ENCODE measurements at regions not wholly inside any gene's neighbourhood (a gene's known extent, or its start where the extent isn't known, plus 50 kb on each side); places are given as distances from the start of the nearest gene placed in this dataset.
A peak's percentile ranks its signal among the peaks of the same experiment; 100 is the strongest.

GRCh38 chr18:78072375-78072774 is 822.7 kb downstream of the GALR1 start:
- no peak overlapping the region for H3K9ac ChIP-seq (ENCODE audit: low read depth, low read length)
- H3K36me3 ChIP-seq (ENCODE audit: insufficient read depth, low read length), result no peaks in the 10 kb centered on the region
- H3K4me2 ChIP-seq (ENCODE audit: insufficient read depth, low read length), result no peak overlapping the region
- no peaks in the 10 kb centered on the region for H3K9me3 ChIP-seq (ENCODE audit: insufficient read depth, low read length, severe bottlenecking)
- no peak for TF ChIP-seq EZH2 (IDR thresholded peaks at IDR 0.05; ENCODE audit: borderline replicate concordance, low read depth, low read length, severe bottlenecking)
- peaks cover 13% of the 10 kb centered on the region for H3K27me3 ChIP-seq (ENCODE audit: insufficient read depth, low read length, poor library complexity)
- no peak for DNase-seq
- no peak overlapping the region for H3K27ac ChIP-seq (ENCODE audit: low read length)
- H2AFZ ChIP-seq (ENCODE audit: low read depth, low read length), result no peak overlapping the region
- no peaks in the 10 kb centered on the region for H3K79me2 ChIP-seq (ENCODE audit: insufficient read depth, low read length)
- H3K4me1 ChIP-seq (ENCODE audit: insufficient read depth, low read length), result no peaks in the 10 kb centered on the region
- ATAC-seq (ENCODE audit: insufficient read depth, low read depth), result no peak
- no peaks in the 10 kb centered on the region for H4K20me1 ChIP-seq (ENCODE audit: insufficient read depth, low read length)
- H3K4me3 ChIP-seq (ENCODE audit: low read depth in 1 of 2, low read length in 2 of 2), result no peak overlapping the region

- ATAC-seq (ENCODE audit: insufficient read depth, low read depth) (no peak), DNase-seq (no peak)
- Histone ChIP-seq H3K4me1 (ENCODE audit: insufficient read depth, low read length) (no peaks in the 10 kb centered on the region), H3K4me2 (ENCODE audit: insufficient read depth, low read length) (no peak overlapping the region), H3K9ac (ENCODE audit: low read depth, low read length) (no peak overlapping the region), H3K4me3 (ENCODE audit: low read depth in 1 of 2, low read length in 2 of 2) (no peak overlapping the region), H3K9me3 (ENCODE audit: insufficient read depth, low read length, severe bottlenecking) (no peaks in the 10 kb centered on the region), H3K36me3 (ENCODE audit: insufficient read depth, low read length) (no peaks in the 10 kb centered on the region), H3K27me3 (ENCODE audit: insufficient read depth, low read length, poor library complexity) (peaks cover 13% of the 10 kb centered on the region), H3K27ac (ENCODE audit: low read length) (no peak overlapping the region), H4K20me1 (ENCODE audit: insufficient read depth, low read length) (no peaks in the 10 kb centered on the region), H3K79me2 (ENCODE audit: insufficient read depth, low read length) (no peaks in the 10 kb centered on the region), H2AFZ (ENCODE audit: low read depth, low read length) (no peak overlapping the region)
- TF ChIP-seq CTCF (IDR thresholded peaks at IDR 0.05; ENCODE audit: borderline replicate concordance, extremely low read depth, low read length, poor library complexity, severe bottlenecking), result peak; percentile 42
- no peak for TF ChIP-seq EZH2 (IDR thresholded peaks at IDR 0.05; ENCODE audit: borderline replicate concordance, low read depth, low read length, severe bottlenecking)
Measured at GRCh38 chr18:78073275-78073674, 823.6 kb downstream of the GALR1 start.

- DNase-seq, result no peak
- H3K4me1 ChIP-seq (ENCODE audit: insufficient read depth, low read length), result no peaks in the 10 kb centered on the region
- H3K4me2 ChIP-seq (ENCODE audit: insufficient read depth, low read length), result no peak overlapping the region
- TF ChIP-seq CTCF (IDR thresholded peaks at IDR 0.05; ENCODE audit: borderline replicate concordance, extremely low read depth, low read length, poor library complexity, severe bottlenecking) (peak; percentile 10), EZH2 (IDR thresholded peaks at IDR 0.05; ENCODE audit: borderline replicate concordance, low read depth, low read length, severe bottlenecking) (no peak)
- H3K27me3 ChIP-seq (ENCODE audit: insufficient read depth, low read length, poor library complexity), result peaks cover 7% of the 10 kb centered on the region
- no peaks in the 10 kb centered on the region for H3K79me2 ChIP-seq (ENCODE audit: insufficient read depth, low read length)
- no peak overlapping the region for H2AFZ ChIP-seq (ENCODE audit: low read depth, low read length)
- H3K36me3 ChIP-seq (ENCODE audit: insufficient read depth, low read length), result no peaks in the 10 kb centered on the region
- H3K9me3 ChIP-seq (ENCODE audit: insufficient read depth, low read length, severe bottlenecking), result no peaks in the 10 kb centered on the region
- no peak overlapping the region for H3K27ac ChIP-seq (ENCODE audit: low read length)
- H3K4me3 ChIP-seq (ENCODE audit: low read depth in 1 of 2, low read length in 2 of 2), result no peak overlapping the region
- ATAC-seq (ENCODE audit: insufficient read depth, low read depth), result no peak
- H3K9ac ChIP-seq (ENCODE audit: low read depth, low read length), result no peak overlapping the region
- H4K20me1 ChIP-seq (ENCODE audit: insufficient read depth, low read length), result no peaks in the 10 kb centered on the region
Measured at GRCh38 chr18:78074400-78075020, 824.9 kb downstream of the GALR1 start.

- no peak for TF ChIP-seq CTCF (IDR thresholded peaks at IDR 0.05; ENCODE audit: borderline replicate concordance, extremely low read depth, low read length, poor library complexity, severe bottlenecking)
- no peak for TF ChIP-seq EZH2 (IDR thresholded peaks at IDR 0.05; ENCODE audit: borderline replicate concordance, low read depth, low read length, severe bottlenecking)
- ATAC-seq (ENCODE audit: insufficient read depth, low read depth), result no peak
- no peaks in the 10 kb centered on the region for H3K36me3 ChIP-seq (ENCODE audit: insufficient read depth, low read length)
- DNase-seq, result no peak
- H3K4me1 ChIP-seq (ENCODE audit: insufficient read depth, low read length), result no peaks in the 10 kb centered on the region
- no peaks in the 10 kb centered on the region for H3K9me3 ChIP-seq (ENCODE audit: insufficient read depth, low read length, severe bottlenecking)
- no peaks in the 10 kb centered on the region for H3K79me2 ChIP-seq (ENCODE audit: insufficient read depth, low read length)
- no peaks in the 10 kb centered on the region for H4K20me1 ChIP-seq (ENCODE audit: insufficient read depth, low read length)
- H3K27ac ChIP-seq (ENCODE audit: low read length), result no peak overlapping the region
- no peak overlapping the region for H3K9ac ChIP-seq (ENCODE audit: low read depth, low read length)
- no peak overlapping the region for H3K4me3 ChIP-seq (ENCODE audit: low read depth in 1 of 2, low read length in 2 of 2)
- H3K4me2 ChIP-seq (ENCODE audit: insufficient read depth, low read length), result no peak overlapping the region
- peaks cover 4% of the 10 kb centered on the region for H3K27me3 ChIP-seq (ENCODE audit: insufficient read depth, low read length, poor library complexity)
- no peak overlapping the region for H2AFZ ChIP-seq (ENCODE audit: low read depth, low read length)
Measured at GRCh38 chr18:78080081-78080480, 830.4 kb downstream of the GALR1 start.

Data from DND-41 (cell line).